ENCODE measurements at regions not wholly inside any gene's neighbourhood (a gene's known extent, or its start where the extent isn't known, plus 50 kb on each side); places are given as distances from the start of the nearest gene placed in this dataset.

GRCh38 chr5:19042106-19042505 lies 945.9 kb downstream of the CDH18 start:
- TF ChIP-seq REST (IDR thresholded peaks at IDR 0.05; ENCODE audit: insufficient replicate concordance, low read depth) (no peak), CTCF (IDR thresholded peaks at IDR 0.05; ENCODE audit: insufficient read depth, low read length) (no peak), SPI1 (IDR thresholded peaks at IDR 0.05; ENCODE audit: borderline replicate concordance, low read depth) (no peak)

Measured in HL-60 (cell line).